Lung (tissue), 11 donors: ENCODE measurements at regions not wholly inside any gene's neighbourhood (a gene's known extent, or its start where the extent isn't known, plus 50 kb on each side); places are given as distances from the start of the nearest gene placed in this dataset.

ENCODE experiments used
- ATAC-seq: fragments of 200-7000 bp; cut with Tn5 transposase; one replicate; pipeline ENCODE4 v1.9.1; 2020; ENCODE audit warnings: moderate number of reproducible peaks; ENCODE audit not compliant: insufficient read depth, low FRiP score
- DNase-seq, 3 donors: peaks; one replicate each; pipeline ENCODE4 v3.0.0-alpha.2; 2013 to 2017
- H3K27ac ChIP-seq, 2 donors: one replicate each; pipeline ENCODE4 v1.5.1; 2013; ENCODE audit warnings: mild to moderate bottlenecking in 2 of 2, moderate library complexity in 2 of 2, control low read depth in 1 of 2, inconsistent platforms in 1 of 2, low read depth in 1 of 2, low read length in 1 of 2
- H3K27me3 ChIP-seq, 3 donors: one replicate each; pipeline ENCODE4 v1.5.1; 2013; ENCODE audit warnings: low read length in 2 of 3; ENCODE audit not compliant: control insufficient read depth in 3 of 3, insufficient read depth in 3 of 3
- H3K36me3 ChIP-seq, 4 donors: one replicate each; pipeline ENCODE4 v1.5.1; 2013; ENCODE audit warnings: low read length in 4 of 4, mild to moderate bottlenecking in 1 of 4, moderate library complexity in 1 of 4; ENCODE audit not compliant: control insufficient read depth in 4 of 4, insufficient read depth in 4 of 4
- H3K4me1 ChIP-seq, 5 donors: one replicate each; pipeline ENCODE4 v1.5.1; 2013; ENCODE audit warnings: low read length in 5 of 5, mild to moderate bottlenecking in 2 of 5, moderate library complexity in 1 of 5; ENCODE audit not compliant: control insufficient read depth in 5 of 5, insufficient read depth in 5 of 5
- H3K4me3 ChIP-seq: one replicate; pipeline ENCODE4 v1.5.1; 2013; ENCODE audit warnings: mild to moderate bottlenecking, control low read depth, moderate library complexity
- H3K9ac ChIP-seq, 2 donors: one replicate each; pipeline ENCODE4 v1.5.1; 2013; ENCODE audit warnings: low read length in 2 of 2, control low read depth in 1 of 2; ENCODE audit not compliant: insufficient read depth in 1 of 2
- H3K9me3 ChIP-seq, 4 donors: one replicate each; pipeline ENCODE4 v1.5.1; 2013; ENCODE audit warnings: low read length in 3 of 4, mild to moderate bottlenecking in 1 of 4, moderate library complexity in 1 of 4; ENCODE audit not compliant: control insufficient read depth in 4 of 4, insufficient read depth in 3 of 4
- CTCF ChIP-seq: IDR thresholded peaks from 2 replicates; pipeline ENCODE4 v1.5.1; 2012; ENCODE audit warnings: mild to moderate bottlenecking; ENCODE audit errors: control extremely low read depth, extremely low read depth
- WGBS, 2 donors: extraction: QIAGEN DNeasy Blood & Tissue Kit; methylation state at CpG; one replicate each; pipeline ENCODE4 v1.1.7; 2013; 5-methylcytosine and 5-hydroxymethylcytosine counted together
- donor health status: control.
- donor health status: control.
- donor health status: Bipolar disorder and iron deficiency.
- donor health status: healthy.
- donor health status: DM: yes; HTN: yes; CAD: no.

- H3K27ac ChIP-seq: no peak overlapping the region
- H3K4me3 ChIP-seq: no peak overlapping the region
- no peak for DNase-seq
- no peaks in the 10 kb centered on the region for H3K36me3 ChIP-seq
- TF ChIP-seq CTCF: no peak
- WGBS, 2 donors: 81 to 91% methylated on average over 1 of the region's 1 CpG
- H3K9ac ChIP-seq: no peak overlapping the region
- H3K27me3 ChIP-seq: no peaks in the 10 kb centered on the region
- H3K4me1 ChIP-seq: no peaks in the 10 kb centered on the region
- peaks cover 0 to 9% (median 4%) of the 10 kb centered on the region in 4 donors for H3K9me3 ChIP-seq
- no peak for ATAC-seq
Observed at GRCh38 chr16:26700250-26700649, 366.5 kb upstream of the C16orf82 start.

- DNase-seq (no peak), ATAC-seq (no peak)
- H3K4me1 ChIP-seq: no peaks in the 10 kb centered on the region
- no peak overlapping the region for H3K4me3 ChIP-seq
- no peak overlapping the region for H3K9ac ChIP-seq
- no peaks in the 10 kb centered on the region for H3K36me3 ChIP-seq
- H3K27ac ChIP-seq: no peak overlapping the region
- peaks cover 0 to 9% (median 4%) of the 10 kb centered on the region in 4 donors for H3K9me3 ChIP-seq
- WGBS, 2 donors: 89 to 90% methylated on average over 3 of the region's 3 CpGs
- no peaks in the 10 kb centered on the region for H3K27me3 ChIP-seq
- no peak for TF ChIP-seq CTCF
Observed at GRCh38 chr16:26701243-26701886, 365.4 kb upstream of the C16orf82 start.

- Histone ChIP-seq H3K27me3 (no peaks in the 10 kb centered on the region), H3K9ac (no peak overlapping the region), H3K4me3 (no peak overlapping the region), H3K36me3 (no peaks in the 10 kb centered on the region), H3K9me3 (peaks cover 0 to 5% (median 0%) of the 10 kb centered on the region in 4 donors), H3K27ac (no peak overlapping the region), H3K4me1 (no peaks in the 10 kb centered on the region)
- DNase-seq: peak in 2 of 3 donors; percentile 5 to 13
- no peak for TF ChIP-seq CTCF
- 57 to 82% methylated on average over 1 of the region's 1 CpG for WGBS, 2 donors
- ATAC-seq: no peak
Observed at GRCh38 chr16:26705346-26705745, 361.4 kb upstream of the C16orf82 start.

- TF ChIP-seq CTCF: no peak
- no peaks in the 10 kb centered on the region for H3K4me1 ChIP-seq
- 89 to 95% methylated on average over 2 of the region's 2 CpGs for WGBS, 2 donors
- ATAC-seq: no peak
- no peak for DNase-seq
- H3K9me3 ChIP-seq: no peaks in the 10 kb centered on the region
- no peak overlapping the region for H3K9ac ChIP-seq
- no peak overlapping the region for H3K4me3 ChIP-seq
- no peak overlapping the region for H3K27ac ChIP-seq
- H3K36me3 ChIP-seq: no peaks in the 10 kb centered on the region
- H3K27me3 ChIP-seq: no peaks in the 10 kb centered on the region
Observed at GRCh38 chr16:26708428-26708827, 358.3 kb upstream of the C16orf82 start.
